ENCODE measurements at regions not wholly inside any gene's neighbourhood (a gene's known extent, or its start where the extent isn't known, plus 50 kb on each side); places are given as distances from the start of the nearest gene placed in this dataset.
"Not testable (repeated sequence)": the region's sequence is repeated elsewhere in the genome, so short reads cannot be mapped to it uniquely, and the experiment has no call there.

GRCh38 chr9:27817747-27818146 lies 244.5 kb upstream of the C9orf72 start:
- no peak for DNase-seq (ENCODE audit: low spot score)

DNA sequence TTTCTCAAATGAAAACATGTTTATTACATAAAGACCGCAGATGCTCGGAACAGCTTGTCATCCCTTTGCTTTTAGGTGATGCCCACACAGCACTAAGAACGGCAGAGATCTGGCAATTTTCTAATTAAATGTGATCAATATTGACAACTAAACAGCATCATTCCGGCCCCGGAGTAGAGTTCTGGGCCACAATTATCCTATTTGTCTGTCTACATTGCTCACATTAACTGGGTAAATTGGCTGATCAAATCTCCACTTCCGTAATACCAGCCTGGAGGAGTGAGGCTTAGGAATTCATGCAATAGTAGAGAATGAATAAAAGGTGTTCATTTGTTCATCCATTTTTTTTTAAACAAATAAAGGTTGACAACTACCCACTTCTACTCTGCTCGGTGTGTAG lies 245.1 kb upstream of the C9orf72 start:
- DNase-seq (ENCODE audit: low spot score) = no peak

- no peak for DNase-seq (ENCODE audit: low spot score)
These were observed 255.6 kb upstream of the C9orf72 start for GRCh38 chr9:27828908-27829307.

DNA sequence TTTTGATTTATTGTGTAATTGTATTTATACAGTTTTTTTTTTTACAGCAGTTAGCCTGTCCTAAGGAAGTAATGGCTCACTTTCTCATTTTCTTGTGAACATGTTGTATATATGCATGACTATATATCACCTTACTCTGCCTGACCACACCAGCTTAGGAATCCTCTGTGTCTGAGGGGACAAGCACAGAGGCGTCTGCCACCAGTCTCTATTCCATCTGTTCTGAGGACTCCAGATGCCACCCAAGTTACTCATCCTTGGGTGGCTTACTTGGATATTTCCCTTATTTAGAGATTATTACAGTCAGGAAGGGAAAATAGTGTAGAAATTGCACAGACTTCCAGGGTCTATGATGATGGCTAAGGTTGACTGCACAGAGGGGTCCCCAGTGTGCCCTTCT lies 256.3 kb upstream of the C9orf72 start:
- DNase-seq (ENCODE audit: low spot score) = no peak

- not testable (repeated sequence) for DNase-seq (ENCODE audit: low spot score)
These were observed 258.8 kb upstream of the C9orf72 start for GRCh38 chr9:27832108-27832507.

DNA sequence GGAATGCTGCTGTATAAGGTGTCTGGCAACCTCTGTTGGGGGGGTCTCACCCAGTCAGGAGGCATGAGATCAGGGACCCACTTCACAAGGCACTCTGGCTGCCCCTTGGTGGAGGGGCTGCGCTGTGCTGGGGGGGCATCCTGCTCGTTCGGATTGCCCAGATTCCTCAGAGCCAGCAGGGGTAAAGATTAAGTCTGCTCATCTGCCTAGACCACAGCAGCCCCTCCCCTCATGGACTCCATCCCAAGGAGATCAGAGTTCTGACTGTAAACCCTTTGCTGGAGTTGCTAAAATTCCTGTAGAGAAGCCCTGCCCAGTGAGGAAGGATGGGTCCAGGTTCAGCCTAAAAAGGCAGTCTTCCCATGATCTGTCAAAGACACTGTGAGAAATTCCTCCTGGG lies 262.0 kb upstream of the C9orf72 start:
- no peak for DNase-seq (ENCODE audit: low spot score)

DNA sequence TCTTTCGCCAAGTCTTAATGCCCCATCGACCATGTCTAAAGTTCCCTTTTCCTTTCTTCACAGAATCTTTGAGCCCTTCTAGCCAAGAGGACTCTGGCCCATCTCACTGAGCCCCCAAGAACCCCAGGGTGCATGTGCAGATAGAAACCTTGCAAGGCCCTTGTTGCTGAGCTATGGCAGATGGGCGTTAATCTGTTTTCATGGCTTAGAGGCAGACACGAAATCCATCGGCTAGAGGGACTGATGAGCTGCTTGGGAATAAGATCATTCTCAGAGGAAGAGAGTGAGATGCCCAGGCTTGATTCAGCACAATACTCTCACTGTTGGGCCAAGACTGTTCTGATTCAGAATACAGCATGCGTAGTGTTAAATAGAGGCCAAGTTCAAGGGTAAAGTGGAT lies 262.5 kb upstream of the C9orf72 start:
- no peak for DNase-seq (ENCODE audit: low spot score)

GRCh38 chr9:27836661-27837401 lies 263.6 kb upstream of the C9orf72 start:
- DNase-seq (ENCODE audit: low spot score) = no peak

DNA sequence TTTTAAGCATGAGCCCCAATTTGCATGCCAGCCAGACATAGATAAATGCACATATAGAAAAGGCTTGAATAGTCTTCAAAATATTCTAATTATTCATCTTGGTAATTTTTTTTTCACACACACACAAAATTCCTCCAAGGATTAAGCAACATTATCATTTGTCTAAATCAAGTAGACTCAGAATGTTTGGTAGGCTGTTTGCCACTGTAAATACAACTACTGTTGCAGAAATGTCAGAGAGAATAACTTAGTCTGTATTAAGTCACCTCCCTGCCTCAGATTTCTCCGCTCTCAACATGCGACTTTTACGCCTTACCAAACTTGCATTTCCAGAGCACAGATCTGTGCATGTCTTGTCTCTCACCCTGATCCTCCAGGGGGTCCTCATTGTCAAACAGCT lies 265.6 kb upstream of the C9orf72 start:
- no peak for DNase-seq (ENCODE audit: low spot score)

DNA sequence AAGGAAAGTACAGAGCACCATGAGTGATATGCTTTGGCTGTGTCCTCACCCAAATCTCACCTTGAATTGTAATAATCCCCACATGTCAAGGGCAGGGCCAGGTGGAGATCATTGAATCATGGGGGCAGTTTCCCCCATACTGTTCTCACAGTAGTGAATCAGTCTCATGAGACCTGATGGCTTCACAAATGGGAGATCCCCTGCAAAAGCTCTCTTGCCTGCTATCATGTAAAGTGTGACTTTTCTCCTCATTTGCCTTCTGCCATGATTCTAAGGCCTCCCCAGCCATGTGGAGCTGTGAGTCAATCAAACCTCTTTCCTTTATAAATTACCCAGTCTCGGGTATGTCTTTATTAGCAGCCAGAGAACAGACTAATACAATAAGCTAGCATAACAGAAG lies 266.5 kb upstream of the C9orf72 start:
- DNase-seq (ENCODE audit: low spot score) = not testable (repeated sequence)

DNA sequence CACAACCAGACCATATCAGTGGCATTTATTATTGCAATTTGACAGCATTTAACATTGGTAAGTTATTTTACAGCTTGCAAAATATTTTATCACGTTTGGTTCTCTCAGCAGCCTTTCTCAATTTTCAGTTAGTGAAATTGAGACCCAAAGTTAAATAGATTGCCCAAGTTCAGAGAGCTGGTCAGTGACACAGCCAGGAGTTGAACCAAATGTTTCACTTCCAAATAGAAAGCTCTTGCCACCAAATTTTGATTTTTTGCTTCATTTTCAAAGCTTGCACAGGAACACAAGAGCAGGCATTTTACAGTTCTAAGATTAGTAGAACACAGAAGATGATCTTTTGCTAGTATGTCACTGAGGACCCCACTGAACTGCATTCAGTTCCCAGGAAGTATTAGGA lies 271.5 kb upstream of the C9orf72 start:
- DNase-seq (ENCODE audit: low spot score) = no peak

- DNase-seq (ENCODE audit: low spot score) = no peak
These were observed 274.1 kb upstream of the C9orf72 start for GRCh38 chr9:27847380-27847779.

GRCh38 chr9:27847818-27848217 lies 274.5 kb upstream of the C9orf72 start:
- no peak for DNase-seq (ENCODE audit: low spot score)

GRCh38 chr9:27848315-27848714 lies 275.0 kb upstream of the C9orf72 start:
- DNase-seq (ENCODE audit: low spot score) = no peak

GRCh38 chr9:27851858-27852257 lies 278.6 kb upstream of the C9orf72 start:
- no peak for DNase-seq (ENCODE audit: low spot score)

DNA sequence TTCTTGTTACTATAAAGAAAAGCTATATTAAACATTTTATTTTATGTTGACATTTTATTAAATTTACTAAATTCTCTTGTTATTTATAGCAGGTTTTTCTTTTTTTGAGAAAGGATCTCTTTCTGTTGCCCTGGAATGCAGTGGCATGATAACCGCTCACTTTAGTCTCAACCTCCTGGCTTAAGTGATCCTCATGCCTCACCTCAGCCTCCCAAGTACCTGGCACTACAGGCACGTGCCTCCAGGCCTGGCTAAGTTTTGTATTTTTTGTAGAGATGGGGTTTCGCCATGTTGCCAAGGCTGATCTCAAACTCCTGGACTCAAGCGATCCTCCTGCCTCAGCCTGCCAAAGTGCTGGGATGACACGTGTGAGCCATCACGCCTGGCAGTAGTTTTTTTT lies 280.2 kb upstream of the C9orf72 start:
- DNase-seq (ENCODE audit: low spot score) = no peak

- no peak for DNase-seq (ENCODE audit: low spot score)
These were observed 282.8 kb upstream of the C9orf72 start for GRCh38 chr9:27856054-27856453.

GRCh38 chr9:27856748-27857147 lies 283.5 kb upstream of the C9orf72 start:
- no peak for DNase-seq (ENCODE audit: low spot score)

GRCh38 chr9:27861887-27862286 lies 288.6 kb upstream of the C9orf72 start:
- no peak for DNase-seq (ENCODE audit: low spot score)

GRCh38 chr9:27864644-27865438 lies 291.6 kb upstream of the C9orf72 start:
- DNase-seq (ENCODE audit: low spot score) = no peak

DNA sequence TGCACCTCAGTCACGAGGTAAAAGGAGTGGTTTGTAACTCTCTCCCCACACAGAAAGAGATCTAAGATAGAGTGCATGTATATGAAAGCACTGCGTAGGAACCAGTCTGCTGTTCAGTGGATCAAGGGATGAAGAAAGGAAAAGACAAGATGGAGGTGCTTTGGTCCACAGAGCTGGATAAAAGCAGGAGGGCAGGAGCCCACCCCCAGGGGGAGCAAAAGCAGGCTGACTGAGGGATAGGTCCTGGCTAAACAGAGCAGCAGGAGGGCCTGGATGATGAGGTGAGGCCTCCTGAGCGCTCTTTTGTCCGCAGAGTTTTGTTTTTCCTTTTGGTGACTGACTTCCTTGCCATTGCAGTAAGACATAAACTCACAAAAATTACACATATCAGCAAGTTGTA lies 293.5 kb upstream of the C9orf72 start:
- DNase-seq (ENCODE audit: low spot score) = no peak

- no peak for DNase-seq (ENCODE audit: low spot score)
These were observed 297.1 kb upstream of the C9orf72 start for GRCh38 chr9:27870404-27870803.

- no peak for DNase-seq (ENCODE audit: low spot score)
These were observed 306.9 kb upstream of the C9orf72 start for GRCh38 chr9:27880156-27880555.

- no peak for DNase-seq (ENCODE audit: low spot score)
These were observed 307.4 kb upstream of the C9orf72 start for GRCh38 chr9:27880635-27881034.
